Fibroblast of lung (primary cell): ENCODE measurements at regions not wholly inside any gene's neighbourhood (a gene's known extent, or its start where the extent isn't known, plus 50 kb on each side); places are given as distances from the start of the nearest gene placed in this dataset.

Experiments
- CTCF ChIP-seq, 2 donors: IDR thresholded peaks in 1 of 2; conservative IDR thresholded peaks in 1 of 2; 1 replicate in 1 of 2; 2 replicates in 1 of 2; pipeline ENCODE4 v1.5.1; 2011 to 2012; ENCODE audit warnings: low read length in 2 of 2, control low read depth in 1 of 2, inconsistent platforms in 1 of 2, low read depth in 1 of 2, mild to moderate bottlenecking in 1 of 2
- EZH2 ChIP-seq: IDR thresholded peaks from 2 replicates; pipeline ENCODE4 v1.5.1; 2012; ENCODE audit warnings: low read length, control low read depth, mild to moderate bottlenecking; ENCODE audit errors: missing control alignments

GRCh38 chr12:92008345-92008744, 137.3 kb downstream of the BTG1 start:
- TF ChIP-seq CTCF (conservative IDR thresholded peaks at IDR 0.05 in 1 of 2, IDR thresholded peaks at IDR 0.05 in 1 of 2; ENCODE audit: low read depth in 1 of 2, low read length in 2 of 2), result no peak
- no peak for TF ChIP-seq EZH2
